GM19438 (cell line): ENCODE measurements at regions not wholly inside any gene's neighbourhood (a gene's known extent, or its start where the extent isn't known, plus 50 kb on each side); places are given as distances from the start of the nearest gene placed in this dataset.

Experiments used
- ATAC-seq: cut with Tn5 transposase; IDR thresholded peaks from one replicate; pipeline ENCODE4 v1.9.1; 2021; ENCODE audit warnings: low read depth; ENCODE audit not compliant: unreplicated experiment

- no peak for ATAC-seq
These were observed 233.3 kb downstream of the KCNA4 start for GRCh38 chr11:29783506-29783905.

- no peak for ATAC-seq
These were observed 234.4 kb downstream of the KCNA4 start for GRCh38 chr11:29782447-29782846.

GRCh38 chr11:29781268-29781667 lies 235.6 kb downstream of the KCNA4 start:
- no peak for ATAC-seq

- ATAC-seq, result no peak
These were observed 236.1 kb downstream of the KCNA4 start for GRCh38 chr11:29780756-29781155.

- no peak for ATAC-seq
These were observed 243.1 kb downstream of the KCNA4 start for GRCh38 chr11:29773656-29774264.

- no peak for ATAC-seq
These were observed 260.0 kb downstream of the KCNA4 start for GRCh38 chr11:29756871-29757270.

GRCh38 chr11:29755474-29755873 lies 261.4 kb downstream of the KCNA4 start:
- no peak for ATAC-seq

GRCh38 chr11:29751618-29752017 lies 265.2 kb downstream of the KCNA4 start:
- ATAC-seq, result no peak

GRCh38 chr11:29750392-29750791 lies 266.4 kb downstream of the KCNA4 start:
- ATAC-seq, result no peak

GRCh38 chr11:29734287-29734686 lies 282.5 kb downstream of the KCNA4 start:
- ATAC-seq, result no peak

- no peak for ATAC-seq
These were observed 303.0 kb downstream of the KCNA4 start for GRCh38 chr11:29713831-29714320.

GRCh38 chr11:29712616-29713015 lies 304.2 kb downstream of the KCNA4 start:
- no peak for ATAC-seq

GRCh38 chr11:29707924-29708323 lies 308.9 kb downstream of the KCNA4 start:
- no peak for ATAC-seq

GRCh38 chr11:29685361-29685760 lies 331.5 kb downstream of the KCNA4 start:
- ATAC-seq, result no peak

- ATAC-seq, result no peak
These were observed 334.0 kb downstream of the KCNA4 start for GRCh38 chr11:29682856-29683255.

- ATAC-seq, result no peak
These were observed 336.8 kb downstream of the KCNA4 start for GRCh38 chr11:29679996-29680395.

- ATAC-seq, result no peak
These were observed 339.8 kb downstream of the KCNA4 start for GRCh38 chr11:29676993-29677392.

- no peak for ATAC-seq
These were observed 347.5 kb downstream of the KCNA4 start for GRCh38 chr11:29669310-29669709.

- ATAC-seq, result no peak
These were observed 359.1 kb downstream of the KCNA4 start for GRCh38 chr11:29657709-29658108.

GRCh38 chr11:29656597-29656996 lies 360.2 kb downstream of the KCNA4 start:
- no peak for ATAC-seq

GRCh38 chr11:29645373-29645772 lies 371.5 kb downstream of the KCNA4 start:
- no peak for ATAC-seq

- no peak for ATAC-seq
These were observed 375.6 kb downstream of the KCNA4 start for GRCh38 chr11:29641201-29641600.

GRCh38 chr11:29634744-29635143 lies 382.1 kb downstream of the KCNA4 start:
- ATAC-seq, result no peak
